Ecto neural progenitor cell (in vitro differentiated cells): ENCODE measurements at regions not wholly inside any gene's neighbourhood (a gene's known extent, or its start where the extent isn't known, plus 50 kb on each side); places are given as distances from the start of the nearest gene placed in this dataset.

Source experiments
- DNase-seq: peaks from one replicate; pipeline ENCODE4 v3.0.0-alpha.2; 2018; ENCODE audit warnings: low spot score

DNA sequence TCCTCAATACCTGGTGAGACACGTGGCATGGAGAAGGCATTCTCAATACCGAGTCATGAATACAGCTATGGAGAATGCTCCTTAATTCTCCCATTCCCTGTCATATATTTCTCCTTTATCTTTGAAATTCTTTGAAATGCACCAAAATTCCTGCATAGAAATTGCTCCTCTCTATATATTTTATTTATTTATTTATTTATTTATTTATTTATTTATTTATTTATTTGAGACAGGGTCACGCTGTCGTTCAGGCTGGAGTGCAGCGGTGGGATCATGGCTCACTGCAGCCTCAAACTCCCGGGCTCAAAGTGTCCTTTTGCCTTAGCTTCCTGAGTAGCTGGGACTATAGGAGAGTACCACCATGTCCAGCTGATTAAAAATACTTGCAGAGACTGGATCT lies 190.3 kb upstream of the MAF start:
- DNase-seq, result no peak

DNA sequence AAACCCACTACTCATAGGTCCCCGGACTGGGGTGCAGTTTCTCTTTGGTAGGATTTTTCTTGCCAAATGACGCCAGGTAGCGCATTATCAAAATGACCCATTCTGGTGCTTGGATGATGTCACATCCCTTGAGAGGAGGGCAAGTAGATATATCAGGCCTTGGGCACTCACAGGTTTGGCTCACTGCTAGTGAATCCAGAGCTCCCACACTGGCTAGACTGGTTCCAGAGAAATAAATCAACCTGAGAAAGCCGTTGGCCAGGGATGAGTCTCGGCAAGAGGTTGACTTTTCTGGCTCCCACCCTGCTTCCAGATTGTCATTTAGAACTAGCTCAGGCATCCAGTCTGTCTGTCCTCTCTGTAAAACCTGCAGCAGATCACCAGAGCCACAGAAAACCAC lies 188.4 kb upstream of the MAF start:
- DNase-seq, result no peak

GRCh38 chr16:79786389-79786788 lies 185.9 kb upstream of the MAF start:
- no peak for DNase-seq

DNA sequence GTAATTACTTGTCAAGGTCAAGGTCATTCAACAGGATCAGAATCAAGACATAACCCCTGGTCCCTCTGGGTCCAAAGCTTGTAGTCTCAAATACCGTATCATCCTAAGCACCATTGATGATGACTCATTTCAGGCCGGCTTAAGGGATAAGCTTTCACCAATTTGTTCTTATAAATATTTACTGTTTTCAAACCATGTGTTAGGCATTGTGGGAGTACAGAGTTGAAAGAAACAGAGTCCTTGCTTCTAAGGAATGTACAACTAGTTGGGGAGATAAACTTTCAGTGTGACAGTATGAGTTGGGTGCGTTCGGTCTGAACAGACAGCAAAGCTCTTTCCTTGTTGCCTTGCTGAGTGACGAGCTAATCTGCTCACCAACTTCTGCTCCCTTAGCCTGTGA lies 183.5 kb upstream of the MAF start:
- DNase-seq, result no peak

GRCh38 chr16:79777679-79778078 lies 177.1 kb upstream of the MAF start:
- DNase-seq, result no peak

DNA sequence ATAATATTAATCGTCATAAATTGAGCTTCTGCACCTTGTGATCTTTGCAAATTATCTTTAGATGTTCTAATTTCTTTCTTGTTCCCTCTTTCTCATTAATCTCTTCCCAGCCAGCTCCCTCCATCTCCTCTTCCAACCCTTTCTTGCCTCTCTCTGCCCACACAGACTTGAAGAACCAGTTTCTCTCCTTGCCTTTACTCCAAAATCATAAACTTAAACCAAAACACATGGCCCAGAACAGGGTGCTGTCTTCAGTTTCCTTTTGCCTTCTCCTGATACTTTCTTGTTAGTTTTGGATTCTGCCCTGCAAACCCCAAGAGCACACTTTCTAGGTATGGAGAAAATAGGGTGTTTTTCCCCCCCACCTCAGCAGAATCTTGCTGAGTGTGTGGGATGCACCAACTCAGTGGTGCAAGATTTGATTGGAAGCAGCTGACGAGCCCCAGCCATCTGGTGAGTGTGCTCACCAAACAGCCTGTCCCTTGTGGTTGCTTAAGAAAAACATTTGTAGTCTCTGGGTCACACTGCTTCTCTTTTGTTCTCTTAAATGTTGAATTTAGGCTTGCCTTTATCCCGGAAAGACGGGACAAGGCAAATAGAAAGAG lies 175.8 kb upstream of the MAF start:
- DNase-seq, result no peak

DNA sequence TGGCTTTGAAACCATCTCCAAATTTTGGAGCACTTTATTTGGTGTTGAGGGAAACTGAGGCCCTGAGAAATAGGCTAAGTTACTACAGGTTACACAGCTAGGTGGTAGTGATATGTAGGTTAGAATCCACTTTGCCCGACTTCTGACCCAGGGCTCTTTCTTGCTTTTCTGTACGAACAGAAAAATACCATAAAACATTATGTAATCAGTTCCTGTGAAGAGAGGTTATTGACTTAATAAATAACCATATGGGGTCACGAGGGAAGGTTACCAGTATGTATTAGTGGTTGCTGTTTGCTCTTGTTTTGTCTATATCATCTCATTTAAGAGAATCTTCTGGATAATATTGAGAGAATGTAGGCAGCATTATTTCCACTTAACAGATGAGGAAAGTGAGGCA lies 172.2 kb upstream of the MAF start:
- DNase-seq, result no peak

- DNase-seq, result no peak
Measured at GRCh38 chr16:79772048-79772447, 171.5 kb upstream of the MAF start.

GRCh38 chr16:79770244-79771064 lies 169.9 kb upstream of the MAF start:
- DNase-seq, result peak; percentile 92

- no peak for DNase-seq
Measured at GRCh38 chr16:79769928-79770243, 169.3 kb upstream of the MAF start.

DNA sequence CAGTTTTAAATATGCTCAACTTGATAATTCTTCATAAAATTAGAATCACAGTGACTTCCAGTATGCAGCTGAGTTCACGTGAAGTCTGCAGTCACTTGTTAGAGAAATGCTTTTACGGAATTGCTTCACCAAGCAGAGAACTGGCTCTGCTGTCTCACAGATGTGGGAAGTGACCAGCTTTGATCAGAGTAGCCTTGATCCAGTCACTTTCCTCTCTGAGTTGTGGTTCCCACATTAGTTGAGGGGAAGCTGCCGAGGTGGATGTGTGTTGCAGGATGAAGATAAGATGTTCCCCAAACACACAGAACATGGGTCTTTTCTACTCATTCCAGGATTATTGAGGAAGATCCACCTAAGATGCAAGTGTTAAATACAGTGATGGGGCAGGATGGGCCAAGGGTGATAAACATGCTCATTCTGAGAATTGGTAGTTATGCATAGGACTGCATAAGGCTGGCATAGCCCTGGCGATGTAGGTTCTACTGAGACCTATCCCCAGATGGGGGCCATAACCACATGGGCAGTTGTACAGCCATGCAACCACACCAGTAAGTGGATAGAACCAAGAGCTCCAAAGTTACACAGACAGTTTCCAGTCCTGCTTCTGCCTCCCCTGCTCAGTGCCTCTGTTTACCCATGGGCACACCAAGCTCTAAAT lies 168.9 kb upstream of the MAF start:
- DNase-seq, result no peak

GRCh38 chr16:79768276-79768970 lies 167.9 kb upstream of the MAF start:
- DNase-seq, result no peak

GRCh38 chr16:79767421-79768275 lies 167.1 kb upstream of the MAF start:
- DNase-seq, result peak; percentile 50

- no peak for DNase-seq
Measured at GRCh38 chr16:79765901-79766394, 165.4 kb upstream of the MAF start.

GRCh38 chr16:79765431-79765830 lies 164.9 kb upstream of the MAF start:
- DNase-seq, result no peak

DNA sequence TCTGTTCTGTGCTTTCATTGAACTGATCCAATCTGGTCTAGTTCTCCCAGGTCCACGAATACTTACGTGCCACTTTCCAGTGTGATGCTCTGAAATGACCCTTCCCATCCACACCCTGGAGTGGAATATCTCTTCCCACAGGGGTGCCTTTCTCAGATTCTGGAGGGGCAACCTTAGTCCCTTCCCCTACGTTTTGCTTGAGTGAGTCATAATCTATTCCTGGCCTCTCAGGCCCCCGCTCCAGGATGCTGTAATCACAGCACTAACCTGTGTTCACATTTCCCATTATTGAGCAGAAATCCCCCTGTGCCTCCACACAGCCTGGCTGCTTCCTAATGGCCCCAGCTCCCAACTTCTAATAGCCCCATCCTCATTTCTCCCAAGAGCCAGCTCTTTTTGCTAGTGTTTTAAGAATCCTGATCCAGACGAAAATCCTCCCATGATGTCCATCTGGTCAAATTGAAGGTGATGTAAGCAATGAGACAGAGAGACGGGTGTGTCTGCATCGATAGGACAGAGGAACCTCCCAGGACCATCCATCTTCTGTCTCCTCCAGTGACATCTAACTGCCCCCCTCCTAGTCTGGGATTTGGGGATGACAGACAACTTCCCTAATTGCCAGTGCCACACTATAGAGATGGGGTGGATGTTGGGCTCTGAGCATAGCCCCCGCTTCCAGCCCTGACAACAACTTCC lies 164.0 kb upstream of the MAF start:
- DNase-seq, result no peak

DNA sequence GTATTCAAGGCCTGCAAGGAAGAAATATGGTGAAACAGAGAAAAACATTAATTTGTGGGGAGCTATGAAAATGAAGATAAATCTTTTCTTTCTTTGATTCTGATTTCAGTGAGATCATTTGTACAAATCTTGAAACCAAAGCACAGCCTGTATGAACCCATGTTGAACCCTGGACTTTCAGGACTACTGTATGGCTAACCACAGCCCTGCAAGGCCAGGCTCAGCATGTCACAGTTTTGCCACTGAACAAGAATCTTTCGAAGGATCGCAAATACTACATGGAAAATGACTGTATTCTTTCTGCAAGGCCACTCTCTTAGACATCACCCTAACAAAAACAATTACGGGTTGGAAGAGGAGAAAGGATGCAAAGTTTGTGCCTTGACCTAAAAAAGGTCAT lies 161.7 kb upstream of the MAF start:
- no peak for DNase-seq

- no peak for DNase-seq
Measured at GRCh38 chr16:79758615-79759346, 158.2 kb upstream of the MAF start.

DNA sequence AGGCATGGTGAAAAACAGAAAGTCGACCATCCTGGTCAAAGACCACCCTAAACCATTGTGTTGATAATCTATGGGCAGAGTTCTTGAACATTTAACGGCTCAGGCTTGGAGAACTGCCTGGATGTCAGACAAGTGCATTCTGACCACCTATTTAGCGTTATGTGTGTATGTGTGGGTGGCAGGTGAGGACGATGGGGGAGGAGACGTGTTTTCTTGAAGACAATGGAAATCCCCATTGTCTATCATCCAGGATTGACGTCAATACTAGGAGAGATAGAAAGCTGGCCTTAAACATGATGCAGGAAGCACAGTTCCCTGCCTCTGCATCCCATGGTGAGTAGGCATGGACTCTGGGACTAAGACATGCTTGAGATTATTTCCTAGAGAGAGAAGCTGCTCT lies 157.4 kb upstream of the MAF start:
- no peak for DNase-seq

- no peak for DNase-seq
Measured at GRCh38 chr16:79757163-79757562, 156.6 kb upstream of the MAF start.
